ENCODE measurements at regions not wholly inside any gene's neighbourhood (a gene's known extent, or its start where the extent isn't known, plus 50 kb on each side); places are given as distances from the start of the nearest gene placed in this dataset.

DNA sequence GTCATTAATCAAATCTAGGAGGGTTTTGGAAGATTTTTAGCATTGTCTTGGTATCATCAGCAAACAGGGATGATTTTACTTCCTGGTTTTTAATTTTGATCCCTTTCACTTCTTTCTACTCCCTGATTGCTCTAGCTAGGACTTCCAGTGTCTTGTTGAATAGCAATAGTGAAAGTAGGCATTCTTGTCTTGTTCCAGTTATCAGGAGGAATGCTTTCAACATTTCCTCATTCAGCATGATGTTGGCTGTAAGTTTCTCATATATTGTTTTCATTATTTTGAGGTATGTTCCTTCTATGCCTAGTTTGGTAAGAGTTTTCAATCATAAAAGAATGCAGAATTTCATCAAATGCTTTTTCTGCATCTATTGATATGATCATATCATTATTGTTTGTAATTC is 244.2 kb upstream of the CLEC14A start:
- no peaks in the 10 kb centered on the region for H3K4me1 ChIP-seq
- H3K36me3 ChIP-seq (replicated peaks in 1 of 2; ENCODE audit: insufficient read depth in 1 of 2, low read depth in 2 of 2) = no peaks in the 10 kb centered on the region
- H3K9me3 ChIP-seq = no peaks in the 10 kb centered on the region
- intact Hi-C loops (cut with DNase I) = no loop called here
- no peak overlapping the region for H3K27ac ChIP-seq
- no peak for DNase-seq
- no peak for TF ChIP-seq POLR2A (IDR thresholded peaks at IDR 0.05)
- TF ChIP-seq, protein P1, sequence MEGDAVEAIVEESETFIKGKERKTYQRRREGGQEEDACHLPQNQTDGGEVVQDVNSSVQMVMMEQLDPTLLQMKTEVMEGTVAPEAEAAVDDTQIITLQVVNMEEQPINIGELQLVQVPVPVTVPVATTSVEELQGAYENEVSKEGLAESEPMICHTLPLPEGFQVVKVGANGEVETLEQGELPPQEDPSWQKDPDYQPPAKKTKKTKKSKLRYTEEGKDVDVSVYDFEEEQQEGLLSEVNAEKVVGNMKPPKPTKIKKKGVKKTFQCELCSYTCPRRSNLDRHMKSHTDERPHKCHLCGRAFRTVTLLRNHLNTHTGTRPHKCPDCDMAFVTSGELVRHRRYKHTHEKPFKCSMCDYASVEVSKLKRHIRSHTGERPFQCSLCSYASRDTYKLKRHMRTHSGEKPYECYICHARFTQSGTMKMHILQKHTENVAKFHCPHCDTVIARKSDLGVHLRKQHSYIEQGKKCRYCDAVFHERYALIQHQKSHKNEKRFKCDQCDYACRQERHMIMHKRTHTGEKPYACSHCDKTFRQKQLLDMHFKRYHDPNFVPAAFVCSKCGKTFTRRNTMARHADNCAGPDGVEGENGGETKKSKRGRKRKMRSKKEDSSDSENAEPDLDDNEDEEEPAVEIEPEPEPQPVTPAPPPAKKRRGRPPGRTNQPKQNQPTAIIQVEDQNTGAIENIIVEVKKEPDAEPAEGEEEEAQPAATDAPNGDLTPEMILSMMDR (IDR thresholded peaks at IDR 0.05) = no peak
- ATAC-seq = no peak
- no peak overlapping the region for H3K4me3 ChIP-seq
- no peaks in the 10 kb centered on the region for H3K27me3 ChIP-seq

DNA sequence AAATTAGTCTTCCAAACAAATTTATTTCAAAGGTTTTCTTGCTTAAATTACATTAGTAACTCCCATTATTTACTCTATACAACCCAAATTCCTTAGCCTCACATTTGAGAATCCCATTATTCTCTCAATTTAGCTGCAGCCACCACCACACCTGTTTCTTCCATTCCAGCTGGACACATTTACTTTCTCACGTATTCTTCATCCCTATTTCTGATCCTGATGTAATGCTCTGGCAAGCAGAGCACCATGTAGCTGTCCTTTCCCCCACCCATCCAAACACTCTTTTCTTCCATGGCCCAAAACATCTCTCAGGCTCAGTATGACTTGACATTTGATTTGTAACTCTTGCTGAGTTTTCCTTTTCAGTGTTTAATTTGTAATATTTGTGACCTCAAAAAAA is 240.2 kb upstream of the CLEC14A start:
- no peaks in the 10 kb centered on the region for H3K36me3 ChIP-seq (replicated peaks in 1 of 2; ENCODE audit: insufficient read depth in 1 of 2, low read depth in 2 of 2)
- WGBS, 2 donors = 54 to 69% methylated on average over 1 of the region's 1 CpG
- TF ChIP-seq POLR2A (IDR thresholded peaks at IDR 0.05) = no peak
- TF ChIP-seq, protein P1 (IDR thresholded peaks at IDR 0.05) = no peak
- no peak overlapping the region for H3K4me3 ChIP-seq
- intact Hi-C loops (cut with DNase I) = no loop called here
- H3K27me3 ChIP-seq = no peaks in the 10 kb centered on the region
- no peaks in the 10 kb centered on the region for H3K4me1 ChIP-seq
- DNase-seq (no peak), ATAC-seq (no peak)
- no peak overlapping the region for H3K27ac ChIP-seq
- no peaks in the 10 kb centered on the region for H3K9me3 ChIP-seq

DNA sequence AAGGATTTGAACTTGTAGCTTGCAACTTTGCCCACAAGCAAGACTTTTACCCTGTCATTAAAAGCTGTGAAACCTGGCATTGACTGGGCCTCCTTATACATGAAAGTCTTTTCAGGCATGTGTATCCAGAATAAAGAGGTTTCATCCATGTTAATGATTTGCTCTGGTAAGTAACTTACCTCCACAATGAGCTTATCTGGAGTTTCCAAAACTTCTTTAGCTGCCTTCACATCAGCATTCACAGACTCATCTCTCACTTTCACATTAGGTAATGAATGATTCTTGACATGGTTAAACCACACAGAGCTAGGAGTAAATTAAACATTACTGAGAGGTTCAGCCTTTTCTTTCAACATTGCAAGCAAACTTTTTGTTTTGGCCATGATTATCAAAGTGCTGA is 234.4 kb upstream of the CLEC14A start:
- Histone ChIP-seq H3K4me1 (no peaks in the 10 kb centered on the region), H3K36me3 (replicated peaks in 1 of 2; ENCODE audit: insufficient read depth in 1 of 2, low read depth in 2 of 2) (no peaks in the 10 kb centered on the region), H3K9me3 (no peaks in the 10 kb centered on the region), H3K27ac (no peak overlapping the region), H3K4me3 (no peak overlapping the region), H3K27me3 (no peaks in the 10 kb centered on the region)
- no peak for ATAC-seq
- TF ChIP-seq POLR2A (IDR thresholded peaks at IDR 0.05) = no peak
- TF ChIP-seq, protein P1 (IDR thresholded peaks at IDR 0.05) = no peak
- DNase-seq = no peak
- intact Hi-C loops (cut with DNase I) = no loop called here

DNA sequence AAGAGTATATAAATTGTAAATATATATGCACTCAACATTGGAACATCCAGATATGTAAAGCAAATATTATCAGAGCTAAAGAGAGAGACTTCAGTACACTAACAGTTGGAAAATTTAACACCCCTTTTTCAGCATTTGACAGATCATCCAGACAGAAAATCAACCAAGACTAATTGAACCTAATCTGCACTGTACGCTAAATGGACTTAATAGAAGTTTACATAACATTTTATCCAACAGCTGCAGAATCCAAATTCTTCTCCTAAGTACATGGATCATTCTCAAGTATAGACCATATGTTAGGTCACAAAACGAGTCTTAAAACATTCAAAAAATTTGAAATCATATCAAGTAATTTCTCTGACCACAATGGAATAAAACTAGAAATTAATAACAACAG is 229.1 kb upstream of the CLEC14A start:
- DNase-seq = no peak

More for the DNA sequence above, 229.1 kb upstream of the CLEC14A start:
- Histone ChIP-seq H3K27me3 (no peaks in the 10 kb centered on the region), H3K27ac (no peak overlapping the region), H3K4me1 (no peaks in the 10 kb centered on the region), H3K4me3 (no peak overlapping the region), H3K36me3 (replicated peaks in 1 of 2; ENCODE audit: insufficient read depth in 1 of 2, low read depth in 2 of 2) (no peaks in the 10 kb centered on the region), H3K9me3 (no peaks in the 10 kb centered on the region)
- no peak for ATAC-seq
- 25 to 31% methylated on average over 2 of the region's 2 CpGs for WGBS, 2 donors
- TF ChIP-seq, protein P1 (IDR thresholded peaks at IDR 0.05) = no peak
- no peak for TF ChIP-seq POLR2A (IDR thresholded peaks at IDR 0.05)
- intact Hi-C loops (cut with DNase I) = no loop called here

Data from body of pancreas (tissue), 4 donors.